ENCODE measurements at regions not wholly inside any gene's neighbourhood (a gene's known extent, or its start where the extent isn't known, plus 50 kb on each side); places are given as distances from the start of the nearest gene placed in this dataset.

DNA sequence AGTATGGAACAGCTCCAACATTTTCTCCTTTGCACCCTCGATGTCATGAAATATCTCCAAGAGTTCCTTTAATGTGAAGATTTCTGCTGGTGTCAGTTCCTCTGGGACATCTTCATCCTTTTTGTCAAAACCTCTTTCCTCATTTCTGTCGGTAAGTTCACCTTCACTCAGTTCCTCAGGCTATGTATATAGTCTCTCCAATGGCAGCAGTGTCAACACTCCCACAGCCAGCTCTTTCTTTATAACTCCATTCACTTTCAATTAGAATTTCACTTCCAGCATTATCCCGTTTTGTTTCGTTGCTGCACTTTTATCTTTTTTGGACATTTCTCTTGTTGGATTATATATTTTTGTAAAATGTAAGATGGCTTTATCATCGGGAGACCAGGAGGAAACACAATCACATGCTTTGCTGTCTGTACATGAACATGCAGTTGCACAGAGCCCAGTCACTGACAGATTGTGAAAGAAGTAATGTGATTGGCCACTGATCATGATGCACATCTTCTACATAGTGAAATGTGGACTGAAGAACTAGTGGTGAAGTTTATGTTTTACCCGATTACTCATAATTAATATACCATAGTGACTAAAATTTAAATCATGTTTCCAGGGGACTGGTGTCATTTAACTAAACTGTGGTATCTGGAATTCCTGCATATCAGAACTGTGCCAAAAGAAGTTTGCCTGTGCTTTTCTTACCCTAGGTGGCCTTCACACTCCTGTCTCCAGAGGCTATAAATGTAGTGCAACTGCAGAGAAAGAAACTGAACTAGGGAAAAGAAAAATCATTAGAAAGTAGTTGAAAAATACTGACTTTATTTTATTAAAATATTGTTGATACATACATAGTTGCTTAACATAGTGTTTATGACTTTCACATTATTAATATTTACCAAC, 289.6 kb downstream of the PPP1R3A start:
- H3K9ac ChIP-seq (ENCODE audit: low read depth, low read length): no peak overlapping the region
- no peak overlapping the region for H3K4me3 ChIP-seq (ENCODE audit: low read depth in 1 of 2, low read length in 2 of 2)
- H3K4me2 ChIP-seq (ENCODE audit: insufficient read depth, low read length): no peak overlapping the region
- no peaks in the 10 kb centered on the region for H3K27me3 ChIP-seq (ENCODE audit: insufficient read depth, low read length, poor library complexity)
- H3K4me1 ChIP-seq (ENCODE audit: insufficient read depth, low read length): no peaks in the 10 kb centered on the region
- no peaks in the 10 kb centered on the region for H3K79me2 ChIP-seq (ENCODE audit: insufficient read depth, low read length)
- no peak overlapping the region for H3K27ac ChIP-seq (ENCODE audit: low read length)
- H2AFZ ChIP-seq (ENCODE audit: low read depth, low read length): no peak overlapping the region
- no peaks in the 10 kb centered on the region for H4K20me1 ChIP-seq (ENCODE audit: insufficient read depth, low read length)
- no peak for TF ChIP-seq EZH2 (IDR thresholded peaks at IDR 0.05; ENCODE audit: borderline replicate concordance, low read depth, low read length, severe bottlenecking)
- TF ChIP-seq, protein P1, sequence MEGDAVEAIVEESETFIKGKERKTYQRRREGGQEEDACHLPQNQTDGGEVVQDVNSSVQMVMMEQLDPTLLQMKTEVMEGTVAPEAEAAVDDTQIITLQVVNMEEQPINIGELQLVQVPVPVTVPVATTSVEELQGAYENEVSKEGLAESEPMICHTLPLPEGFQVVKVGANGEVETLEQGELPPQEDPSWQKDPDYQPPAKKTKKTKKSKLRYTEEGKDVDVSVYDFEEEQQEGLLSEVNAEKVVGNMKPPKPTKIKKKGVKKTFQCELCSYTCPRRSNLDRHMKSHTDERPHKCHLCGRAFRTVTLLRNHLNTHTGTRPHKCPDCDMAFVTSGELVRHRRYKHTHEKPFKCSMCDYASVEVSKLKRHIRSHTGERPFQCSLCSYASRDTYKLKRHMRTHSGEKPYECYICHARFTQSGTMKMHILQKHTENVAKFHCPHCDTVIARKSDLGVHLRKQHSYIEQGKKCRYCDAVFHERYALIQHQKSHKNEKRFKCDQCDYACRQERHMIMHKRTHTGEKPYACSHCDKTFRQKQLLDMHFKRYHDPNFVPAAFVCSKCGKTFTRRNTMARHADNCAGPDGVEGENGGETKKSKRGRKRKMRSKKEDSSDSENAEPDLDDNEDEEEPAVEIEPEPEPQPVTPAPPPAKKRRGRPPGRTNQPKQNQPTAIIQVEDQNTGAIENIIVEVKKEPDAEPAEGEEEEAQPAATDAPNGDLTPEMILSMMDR (IDR thresholded peaks at IDR 0.05; ENCODE audit: borderline replicate concordance, extremely low read depth, low read length, poor library complexity, severe bottlenecking): no peak
- ATAC-seq (ENCODE audit: insufficient read depth, low read depth) (no peak), DNase-seq (no peak)
- no peaks in the 10 kb centered on the region for H3K9me3 ChIP-seq (ENCODE audit: insufficient read depth, low read length, severe bottlenecking)
- H3K36me3 ChIP-seq (ENCODE audit: insufficient read depth, low read length): no peaks in the 10 kb centered on the region

DNA sequence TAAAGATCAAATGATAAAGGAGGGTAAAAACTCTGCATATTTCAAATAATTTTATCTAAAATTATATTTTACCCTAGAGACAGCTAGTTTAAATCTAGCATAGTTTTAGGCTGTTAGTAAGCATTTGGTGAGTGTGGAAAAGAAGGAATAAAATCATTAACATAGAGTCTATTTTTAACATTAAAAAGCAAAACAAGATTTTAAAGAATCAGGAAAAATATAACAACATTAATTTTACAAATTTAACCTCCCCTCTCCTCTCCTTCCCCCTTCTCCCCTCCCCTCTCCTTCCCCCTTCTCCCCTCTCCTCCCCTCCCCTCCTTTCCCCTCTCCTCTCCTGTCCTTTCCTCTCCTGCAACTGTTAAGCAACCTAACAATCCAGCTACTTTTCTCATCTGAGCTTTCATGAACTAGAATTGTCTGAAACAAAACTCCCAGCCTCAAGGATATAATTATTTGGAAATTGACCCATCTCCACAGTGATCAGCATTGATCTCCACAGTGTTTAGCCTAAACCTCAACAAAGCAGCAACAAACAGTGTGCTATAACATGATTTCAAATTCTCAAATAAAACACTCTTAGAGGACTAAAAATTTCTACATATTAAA, 293.2 kb downstream of the PPP1R3A start:
- no peak overlapping the region for H2AFZ ChIP-seq (ENCODE audit: low read depth, low read length)
- no peak for ATAC-seq (ENCODE audit: insufficient read depth, low read depth)
- H3K9ac ChIP-seq (ENCODE audit: low read depth, low read length): no peak overlapping the region
- H3K4me3 ChIP-seq (ENCODE audit: low read depth in 1 of 2, low read length in 2 of 2): no peak overlapping the region
- H3K27me3 ChIP-seq (ENCODE audit: insufficient read depth, low read length, poor library complexity): no peaks in the 10 kb centered on the region
- TF ChIP-seq, protein P1 (IDR thresholded peaks at IDR 0.05; ENCODE audit: borderline replicate concordance, extremely low read depth, low read length, poor library complexity, severe bottlenecking): no peak
- no peak for TF ChIP-seq EZH2 (IDR thresholded peaks at IDR 0.05; ENCODE audit: borderline replicate concordance, low read depth, low read length, severe bottlenecking)
- H3K4me1 ChIP-seq (ENCODE audit: insufficient read depth, low read length): no peaks in the 10 kb centered on the region
- H4K20me1 ChIP-seq (ENCODE audit: insufficient read depth, low read length): no peaks in the 10 kb centered on the region
- H3K79me2 ChIP-seq (ENCODE audit: insufficient read depth, low read length): no peaks in the 10 kb centered on the region
- peaks cover 3% of the 10 kb centered on the region for H3K9me3 ChIP-seq (ENCODE audit: insufficient read depth, low read length, severe bottlenecking)
- no peak overlapping the region for H3K27ac ChIP-seq (ENCODE audit: low read length)
- H3K4me2 ChIP-seq (ENCODE audit: insufficient read depth, low read length): no peak overlapping the region
- DNase-seq: no peak
- H3K36me3 ChIP-seq (ENCODE audit: insufficient read depth, low read length): no peaks in the 10 kb centered on the region

DNA sequence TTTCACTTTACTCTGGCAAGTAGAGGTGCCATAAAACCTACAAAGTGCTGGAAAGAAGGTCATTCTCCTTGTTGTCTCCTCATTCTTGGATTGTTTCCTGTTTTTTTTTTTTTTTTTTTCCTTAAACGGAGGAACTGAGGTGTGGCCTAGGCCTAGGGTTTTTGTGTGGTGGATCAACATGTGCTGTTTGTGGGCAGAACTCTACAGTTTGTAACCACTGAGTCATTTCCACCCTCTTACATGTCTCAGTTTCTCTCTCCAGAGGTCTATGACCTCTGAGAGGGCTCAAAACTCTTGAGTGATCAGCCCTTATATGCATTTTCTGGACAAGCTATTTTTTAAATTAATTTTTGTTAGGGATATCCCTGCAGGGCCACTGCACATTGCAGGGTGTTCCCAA, 296.0 kb downstream of the PPP1R3A start:
- ATAC-seq (ENCODE audit: insufficient read depth, low read depth) (no peak), DNase-seq (no peak)
- TF ChIP-seq, protein P1 (IDR thresholded peaks at IDR 0.05; ENCODE audit: borderline replicate concordance, extremely low read depth, low read length, poor library complexity, severe bottlenecking): no peak
- no peak for TF ChIP-seq EZH2 (IDR thresholded peaks at IDR 0.05; ENCODE audit: borderline replicate concordance, low read depth, low read length, severe bottlenecking)
- no peaks in the 10 kb centered on the region for H3K27me3 ChIP-seq (ENCODE audit: insufficient read depth, low read length, poor library complexity)
- H2AFZ ChIP-seq (ENCODE audit: low read depth, low read length): no peak overlapping the region
- H3K4me1 ChIP-seq (ENCODE audit: insufficient read depth, low read length): no peaks in the 10 kb centered on the region
- no peaks in the 10 kb centered on the region for H3K36me3 ChIP-seq (ENCODE audit: insufficient read depth, low read length)
- H3K4me3 ChIP-seq (ENCODE audit: low read depth in 1 of 2, low read length in 2 of 2): no peak overlapping the region
- no peak overlapping the region for H3K9ac ChIP-seq (ENCODE audit: low read depth, low read length)
- no peaks in the 10 kb centered on the region for H4K20me1 ChIP-seq (ENCODE audit: insufficient read depth, low read length)
- peaks cover 11% of the 10 kb centered on the region for H3K9me3 ChIP-seq (ENCODE audit: insufficient read depth, low read length, severe bottlenecking)
- H3K4me2 ChIP-seq (ENCODE audit: insufficient read depth, low read length): no peak overlapping the region
- no peaks in the 10 kb centered on the region for H3K79me2 ChIP-seq (ENCODE audit: insufficient read depth, low read length)
- H3K27ac ChIP-seq (ENCODE audit: low read length): no peak overlapping the region

Data from DND-41 (cell line).